Fibroblast of villous mesenchyme (primary cell): ENCODE measurements at regions not wholly inside any gene's neighbourhood (a gene's known extent, or its start where the extent isn't known, plus 50 kb on each side); places are given as distances from the start of the nearest gene placed in this dataset.

ENCODE experiments used
- DNase-seq: peaks from one replicate; pipeline ENCODE4 v3.0.0-alpha.2; 2010; ENCODE audit warnings: low read depth
- H3K4me3 ChIP-seq: 2 replicates; pipeline ENCODE4 v1.5.1; 2011; ENCODE audit warnings: low read depth, mild to moderate bottlenecking, low read length
- CTCF ChIP-seq: IDR thresholded peaks from 2 replicates; pipeline ENCODE4 v1.5.1; 2012; ENCODE audit warnings: low read depth, mild to moderate bottlenecking, low read length; ENCODE audit not compliant: insufficient read depth

DNA sequence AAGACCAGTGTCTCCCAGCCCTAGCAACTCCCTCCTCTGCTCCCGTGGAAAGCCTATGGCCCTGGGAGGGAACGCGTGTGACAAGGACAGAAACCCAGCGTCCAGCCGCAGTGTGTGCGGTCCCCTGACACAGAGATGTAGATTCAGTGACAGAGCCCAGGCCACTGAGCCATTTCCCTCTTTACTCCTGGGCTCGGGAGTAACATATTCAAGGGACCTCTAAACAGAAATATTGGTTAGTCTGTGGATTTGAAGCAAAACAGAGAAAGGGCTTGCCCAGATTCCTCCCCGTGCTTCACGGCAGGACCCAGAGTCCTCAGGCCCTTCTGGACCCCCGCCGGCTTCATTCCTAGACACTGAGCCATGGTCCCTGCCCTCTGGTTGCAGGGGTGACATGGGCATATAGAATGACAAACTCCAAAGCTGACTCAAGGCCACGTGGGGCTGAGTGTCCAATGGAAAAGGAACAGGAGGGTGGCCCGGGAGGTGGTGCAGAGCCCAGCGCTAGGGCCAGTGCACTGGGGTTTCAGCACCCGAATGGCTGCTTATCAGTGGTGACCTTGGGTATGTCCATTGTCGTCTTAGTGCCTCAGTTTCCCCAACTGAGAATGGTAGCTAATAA lies 248.2 kb downstream of the QKI start:
- TF ChIP-seq CTCF: no peak
- DNase-seq: no peak
- no peak overlapping the region for H3K4me3 ChIP-seq

DNA sequence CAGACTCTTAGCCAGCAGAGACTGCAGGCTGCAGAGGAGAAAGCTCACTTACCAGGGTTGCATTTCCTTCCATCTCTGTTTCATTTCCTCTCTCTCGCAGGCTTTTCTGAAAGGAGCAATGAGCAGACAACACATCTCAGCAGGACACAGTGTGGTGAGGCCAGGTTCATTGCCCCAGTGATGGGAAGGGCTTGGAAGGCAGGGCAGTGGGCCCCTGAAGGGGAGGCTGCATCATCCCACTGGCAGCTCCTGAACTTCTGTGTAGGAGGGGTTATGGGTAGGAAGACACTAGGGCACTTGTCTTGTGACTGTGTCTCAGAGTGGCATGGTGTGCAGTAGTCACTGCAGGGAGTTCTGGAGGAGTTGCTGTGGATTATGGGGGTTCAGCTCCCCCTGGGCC lies 246.8 kb downstream of the QKI start:
- no peak for DNase-seq
- no peak for TF ChIP-seq CTCF

GRCh38 chr6:163659803-163660202 lies 245.3 kb downstream of the QKI start:
- no peak for TF ChIP-seq CTCF
- no peak for DNase-seq
- H3K4me3 ChIP-seq: no peak overlapping the region

More for the DNA sequence above, 246.8 kb downstream of the QKI start:
- H3K4me3 ChIP-seq: no peak overlapping the region

DNA sequence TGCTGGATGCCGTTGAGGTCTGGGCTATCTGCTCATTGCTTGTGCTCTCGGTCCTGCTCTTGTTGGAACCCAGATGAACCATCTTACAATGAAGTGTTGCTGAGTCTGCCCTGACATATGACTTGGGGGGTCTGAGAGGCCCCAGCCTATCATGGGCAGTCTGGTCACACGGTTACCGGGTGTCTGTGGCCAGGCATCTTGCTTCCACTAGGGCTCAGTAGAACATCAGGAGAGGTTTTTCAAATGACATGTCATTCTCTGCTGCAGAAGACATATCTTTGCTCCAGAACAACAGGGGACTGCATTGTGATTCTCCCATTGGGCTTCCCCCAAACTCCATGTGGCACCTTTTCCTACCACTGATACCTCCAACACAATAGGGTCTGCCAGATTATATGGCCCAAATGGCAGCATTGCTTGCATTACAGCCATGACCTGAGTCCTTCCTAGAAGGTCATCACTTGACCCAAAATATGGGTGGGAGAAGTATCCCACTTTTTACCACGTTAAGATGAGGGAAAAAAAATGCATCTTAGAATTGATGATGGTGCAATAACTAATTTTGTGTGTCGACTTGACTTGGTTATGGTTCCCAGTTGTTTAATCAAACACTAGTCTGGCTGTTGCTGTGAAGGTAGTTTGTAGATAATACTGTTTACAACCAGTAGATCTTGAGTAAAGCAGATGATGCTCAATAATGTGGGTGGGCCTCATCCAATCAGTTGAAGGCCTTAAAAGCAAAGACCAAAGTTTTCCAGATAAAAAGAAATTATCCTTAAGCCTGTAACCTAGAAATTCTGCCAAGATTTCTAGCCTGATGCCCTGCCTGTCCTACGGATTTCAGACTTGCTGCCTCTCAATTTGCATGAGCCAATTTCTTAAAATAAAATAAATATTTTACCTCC lies 241.0 kb downstream of the QKI start:
- TF ChIP-seq CTCF: no peak
- H3K4me3 ChIP-seq: no peak overlapping the region
- DNase-seq: no peak

DNA sequence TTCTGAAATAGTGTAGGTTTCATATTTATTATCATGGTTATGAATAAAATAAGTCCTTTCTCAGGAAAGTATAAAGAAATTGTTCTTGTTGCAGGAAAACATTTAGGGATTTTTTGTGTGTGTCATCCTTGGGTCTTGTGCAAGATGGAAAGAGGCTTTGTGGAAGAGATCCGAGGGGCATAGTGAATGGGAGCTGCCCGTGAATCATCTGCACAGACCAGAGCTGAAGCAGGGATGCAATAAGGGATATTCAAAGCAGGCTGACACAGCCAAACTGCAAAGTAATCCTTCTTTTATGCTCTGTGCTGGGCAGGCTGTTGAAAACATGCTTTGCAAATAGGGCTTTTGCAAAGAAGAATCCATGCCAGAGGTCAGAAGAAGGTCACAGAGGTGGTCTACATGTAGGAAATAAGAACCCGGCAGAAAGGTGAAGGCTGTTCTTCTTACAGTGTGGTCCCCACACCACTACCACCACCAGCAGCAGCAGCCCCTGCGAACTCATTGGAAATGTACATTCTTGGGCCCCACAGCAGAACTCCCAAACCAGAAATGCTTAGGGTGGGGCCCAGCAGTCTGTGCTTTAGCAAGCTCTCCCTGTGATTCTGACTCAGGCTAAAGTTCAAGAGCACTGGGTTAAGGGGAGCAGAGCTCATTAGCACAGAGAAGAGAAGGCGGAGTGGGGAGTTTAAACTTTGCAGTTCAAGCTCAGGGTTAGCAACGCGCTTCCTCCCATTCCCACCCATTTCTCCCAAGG lies 237.6 kb downstream of the QKI start:
- H3K4me3 ChIP-seq: no peak overlapping the region
- TF ChIP-seq CTCF: no peak
- DNase-seq: no peak

DNA sequence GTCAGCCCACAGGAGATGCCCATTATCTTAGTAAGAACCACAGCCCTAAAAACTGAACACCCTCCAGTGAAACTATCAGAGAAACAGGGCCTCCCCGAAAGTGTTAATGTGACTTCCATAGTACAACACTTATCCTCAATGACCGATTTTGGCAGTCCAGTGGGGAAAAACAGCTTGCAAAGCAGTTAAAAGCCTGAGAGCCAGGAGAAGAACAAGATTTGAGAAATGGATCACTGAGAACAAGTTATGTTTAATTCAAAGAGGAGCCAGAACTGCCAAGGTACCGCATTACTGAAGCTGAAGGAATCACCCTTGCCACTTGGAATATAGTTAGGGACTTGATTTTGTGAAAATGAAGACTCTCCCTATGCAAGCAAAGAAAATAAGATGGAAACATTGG lies 236.9 kb downstream of the QKI start:
- no peak overlapping the region for H3K4me3 ChIP-seq
- TF ChIP-seq CTCF: no peak
- DNase-seq: no peak
